Ishikawa (cell line): ENCODE measurements at regions not wholly inside any gene's neighbourhood (a gene's known extent, or its start where the extent isn't known, plus 50 kb on each side); places are given as distances from the start of the nearest gene placed in this dataset.

Experiments
- EP300 ChIP-seq: IDR thresholded peaks from 2 replicates; pipeline ENCODE4 v1.6.1; 2012; ENCODE audit warnings: borderline replicate concordance
- TAF1 ChIP-seq: IDR thresholded peaks from 2 replicates; pipeline ENCODE4 v1.6.1; 2012; ENCODE audit warnings: low read depth, mild to moderate bottlenecking
- YY1 ChIP-seq: IDR thresholded peaks from 2 replicates; pipeline ENCODE4 v1.6.1; 2012; ENCODE audit warnings: low read depth
- TF ChIP-seq, protein P1 (sequence below): IDR thresholded peaks from 2 replicates; pipeline ENCODE4 v1.6.1; 2012

DNA sequence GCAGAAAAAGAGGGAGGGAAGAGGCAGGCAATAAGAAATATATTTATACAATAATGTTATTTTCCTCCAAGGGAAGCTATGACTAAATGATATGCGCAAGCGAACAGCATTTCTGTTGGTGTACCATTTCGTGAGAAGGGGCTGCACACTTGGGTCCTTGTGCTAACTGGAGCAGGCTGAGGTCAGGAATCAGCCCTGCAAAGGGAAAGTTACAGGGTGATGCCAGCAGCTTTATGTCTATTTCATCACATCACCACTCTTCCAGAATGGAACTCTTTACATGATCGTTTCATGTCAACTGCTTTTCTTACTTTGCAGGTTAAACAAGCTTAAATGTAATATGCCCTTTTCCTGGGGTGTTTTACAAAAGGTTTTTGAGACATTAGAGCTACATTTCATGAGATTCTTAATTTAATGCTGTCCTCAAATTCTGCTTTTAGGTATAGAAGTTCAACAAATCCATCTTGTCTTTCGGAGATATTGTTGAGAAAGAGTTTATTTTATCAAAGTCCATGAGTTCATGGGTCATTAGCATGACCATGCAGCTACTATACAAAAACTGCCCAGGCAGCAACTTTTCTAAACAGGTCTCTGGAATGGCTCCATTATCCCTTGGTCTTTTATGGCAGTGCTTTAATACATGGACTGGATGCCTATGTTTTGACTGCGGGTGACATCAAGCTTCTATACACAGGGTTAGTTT is 443.8 kb downstream of the TENT5A start:
- no peak for TF ChIP-seq YY1
- TF ChIP-seq, protein P1, sequence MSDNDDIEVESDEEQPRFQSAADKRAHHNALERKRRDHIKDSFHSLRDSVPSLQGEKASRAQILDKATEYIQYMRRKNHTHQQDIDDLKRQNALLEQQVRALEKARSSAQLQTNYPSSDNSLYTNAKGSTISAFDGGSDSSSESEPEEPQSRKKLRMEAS = no peak
- TF ChIP-seq TAF1 = no peak
- no peak for TF ChIP-seq EP300
